HFFc6 (cell line): ENCODE measurements at regions not wholly inside any gene's neighbourhood (a gene's known extent, or its start where the extent isn't known, plus 50 kb on each side); places are given as distances from the start of the nearest gene placed in this dataset.

ENCODE experiments used
- DNase-seq: peaks from one replicate; pipeline ENCODE4 v3.0.0-alpha.2; 2018
- H3K27ac Mint-ChIP-seq: 2 replicates; pipeline ENCODE4 v1.8.0; 2020; ENCODE audit warnings: mild to moderate bottlenecking, mixed read lengths
- H3K27me3 Mint-ChIP-seq: 2 replicates; pipeline ENCODE4 v1.8.0; 2021; ENCODE audit warnings: mild to moderate bottlenecking, moderate library complexity, mixed read lengths; ENCODE audit not compliant: insufficient read depth
- H3K36me3 Mint-ChIP-seq: 2 replicates; pipeline ENCODE4 v1.8.0; 2021; ENCODE audit warnings: low read depth, mixed read lengths
- H3K4me1 Mint-ChIP-seq: 2 replicates; pipeline ENCODE4 v1.8.0; 2020; ENCODE audit warnings: low read depth, mixed read lengths
- H3K4me3 Mint-ChIP-seq: 2 replicates; pipeline ENCODE4 v1.8.0; 2020; ENCODE audit warnings: mild to moderate bottlenecking, moderate library complexity, mixed read lengths
- H3K9me3 Mint-ChIP-seq: 2 replicates; pipeline ENCODE4 v1.8.0; 2020; ENCODE audit warnings: mild to moderate bottlenecking, mixed read lengths
- CTCF ChIP-seq: fragments of 200-600 bp; sonication (generic); IDR thresholded peaks from 2 replicates; pipeline ENCODE4 v1.5.0; 2021; ENCODE audit warnings: antibody characterized with exemption, mild to moderate bottlenecking

- TF ChIP-seq CTCF = no peak
- Mint-ChIP-seq H3K36me3 (no peaks in the 10 kb centered on the region), H3K9me3 (no peaks in the 10 kb centered on the region), H3K4me1 (peaks cover 16% of the 10 kb centered on the region), H3K27ac (no peak overlapping the region), H3K27me3 (peaks cover 4% of the 10 kb centered on the region; the same call in 1 of the 2 replicates), H3K4me3 (no peak overlapping the region)
- DNase-seq = no peak
Observed at GRCh38 chr2:101614127-101614759, 83.3 kb upstream of the MAP4K4 start.

- Mint-ChIP-seq H3K9me3 (no peaks in the 10 kb centered on the region), H3K27ac (no peak overlapping the region), H3K27me3 (peaks cover 6% of the 10 kb centered on the region; the same call in 1 of the 2 replicates), H3K4me3 (no peak overlapping the region), H3K4me1 (peaks cover 27% of the 10 kb centered on the region), H3K36me3 (no peaks in the 10 kb centered on the region)
- no peak for DNase-seq
- TF ChIP-seq CTCF = no peak
Observed at GRCh38 chr2:101613056-101613704, 84.3 kb upstream of the MAP4K4 start.

- H3K27me3 Mint-ChIP-seq = peaks cover 6% of the 10 kb centered on the region; the same call in 1 of the 2 replicates
- peaks cover 18% of the 10 kb centered on the region for H3K4me1 Mint-ChIP-seq
Observed at GRCh38 chr2:101612019-101612418, 85.5 kb upstream of the MAP4K4 start.

GRCh38 chr2:101610750-101611315 is 86.7 kb upstream of the MAP4K4 start:
- H3K4me3 Mint-ChIP-seq = no peak overlapping the region
- no peak for TF ChIP-seq CTCF
- no peak for DNase-seq

More at GRCh38 chr2:101612019-101612418, 85.5 kb upstream of the MAP4K4 start:
- no peak for TF ChIP-seq CTCF
- DNase-seq = no peak
- no peaks in the 10 kb centered on the region for H3K36me3 Mint-ChIP-seq
- no peak overlapping the region for H3K4me3 Mint-ChIP-seq
- H3K9me3 Mint-ChIP-seq = no peaks in the 10 kb centered on the region
- no peak overlapping the region for H3K27ac Mint-ChIP-seq

GRCh38 chr2:101609433-101609832 is 88.1 kb upstream of the MAP4K4 start:
- H3K36me3 Mint-ChIP-seq = no peaks in the 10 kb centered on the region
- H3K27ac Mint-ChIP-seq = no peak overlapping the region
- H3K4me3 Mint-ChIP-seq = no peak overlapping the region
- no peak for DNase-seq
- no peak for TF ChIP-seq CTCF
- peaks cover 11% of the 10 kb centered on the region; the same call in 1 of the 2 replicates for H3K4me1 Mint-ChIP-seq
- no peaks in the 10 kb centered on the region for H3K9me3 Mint-ChIP-seq
- H3K27me3 Mint-ChIP-seq = peaks cover 8% of the 10 kb centered on the region

More at GRCh38 chr2:101610750-101611315, 86.7 kb upstream of the MAP4K4 start:
- Mint-ChIP-seq H3K36me3 (no peaks in the 10 kb centered on the region), H3K27ac (no peak overlapping the region), H3K9me3 (no peaks in the 10 kb centered on the region), H3K4me1 (peaks cover 11% of the 10 kb centered on the region; the same call in 1 of the 2 replicates), H3K27me3 (peaks cover 6% of the 10 kb centered on the region)
